DMS153 treated with DMSO at 0.1 percent for 48 hours (cell line): ENCODE measurements at regions not wholly inside any gene's neighbourhood (a gene's known extent, or its start where the extent isn't known, plus 50 kb on each side); places are given as distances from the start of the nearest gene placed in this dataset.
"Not testable (repeated sequence)": the region's sequence is repeated elsewhere in the genome, so short reads cannot be mapped to it uniquely, and the experiment has no call there.

Source experiments
- DNase-seq: peaks from one replicate; lab custom pipeline; 2025; ENCODE audit not compliant: unreplicated experiment; lab: John Stamatoyannopoulos, UW

GRCh38 chr14:80056497-80056801, 154.9 kb downstream of the DIO2 start:
- no peak for DNase-seq

GRCh38 chr14:80055667-80056496, 155.4 kb downstream of the DIO2 start:
- DNase-seq, result peak; percentile 11

GRCh38 chr14:80055226-80055625, 156.1 kb downstream of the DIO2 start:
- DNase-seq, result no peak

GRCh38 chr14:80054020-80054419, 157.3 kb downstream of the DIO2 start:
- no peak for DNase-seq

GRCh38 chr14:80049055-80049454, 162.2 kb downstream of the DIO2 start:
- DNase-seq, result no peak

GRCh38 chr14:80047761-80048160, 163.5 kb downstream of the DIO2 start:
- DNase-seq, result no peak

- DNase-seq, result no peak
Observed at GRCh38 chr14:80037349-80037748, 174.0 kb downstream of the DIO2 start.

GRCh38 chr14:80024417-80024816, 186.9 kb downstream of the DIO2 start:
- no peak for DNase-seq

GRCh38 chr14:80018476-80018875, 192.8 kb downstream of the DIO2 start:
- DNase-seq, result not testable (repeated sequence)

GRCh38 chr14:80017795-80018194, 193.5 kb downstream of the DIO2 start:
- DNase-seq, result no peak

GRCh38 chr14:80010245-80010644, 201.1 kb downstream of the DIO2 start:
- not testable (repeated sequence) for DNase-seq

- no peak for DNase-seq
Observed at GRCh38 chr14:80005561-80005960, 205.7 kb downstream of the DIO2 start.

- DNase-seq, result no peak
Observed at GRCh38 chr14:80004871-80005270, 206.4 kb downstream of the DIO2 start.

GRCh38 chr14:80003138-80003537, 208.2 kb downstream of the DIO2 start:
- DNase-seq, result peak; percentile 39

GRCh38 chr14:79997509-79998208, 213.6 kb downstream of the DIO2 start:
- DNase-seq, result no peak

GRCh38 chr14:79992407-79993198, 218.7 kb downstream of the DIO2 start:
- no peak for DNase-seq

GRCh38 chr14:79991866-79992265, 219.4 kb downstream of the DIO2 start:
- no peak for DNase-seq

- DNase-seq, result no peak
Observed at GRCh38 chr14:79989990-79990389, 221.3 kb downstream of the DIO2 start.

GRCh38 chr14:79986251-79986650, 225.1 kb downstream of the DIO2 start:
- DNase-seq, result no peak

- no peak for DNase-seq
Observed at GRCh38 chr14:79972230-79972629, 239.1 kb downstream of the DIO2 start.

- DNase-seq, result no peak
Observed at GRCh38 chr14:79971330-79971729, 240.0 kb downstream of the DIO2 start.

- DNase-seq, result no peak
Observed at GRCh38 chr14:79967453-79967852, 243.9 kb downstream of the DIO2 start.
